Vagina (tissue), 2 donors: ENCODE measurements at regions not wholly inside any gene's neighbourhood (a gene's known extent, or its start where the extent isn't known, plus 50 kb on each side); places are given as distances from the start of the nearest gene placed in this dataset.

Experiments
- CTCF ChIP-seq, 3 experiments: fragments of 450-650 bp in 2 of 3; fragments of 200-600 bp in 1 of 3; sonication (generic) in 1 of 3; IDR thresholded peaks; one replicate each; pipeline ENCODE4 v1.5.1; 2017 to 2019; ENCODE audit warnings: antibody characterized with exemption in 3 of 3, mild to moderate bottlenecking in 2 of 3, moderate library complexity in 2 of 3
- POLR2A ChIP-seq, 2 donors: fragments of 450-650 bp; IDR thresholded peaks; one replicate each; pipeline ENCODE4 v1.6.1; 2017; ENCODE audit warnings: antibody characterized with exemption in 2 of 2, mild to moderate bottlenecking in 2 of 2, moderate library complexity in 2 of 2
- POLR2AphosphoS5 ChIP-seq, 2 donors: sonication (generic); formaldehyde crosslinking; IDR thresholded peaks; one replicate each; pipeline ENCODE4 v1.9.0; 2017; ENCODE audit warnings: antibody characterized with exemption in 2 of 2, mild to moderate bottlenecking in 2 of 2, low read depth in 1 of 2; ENCODE audit not compliant: insufficient read depth in 1 of 2

- no peak for TF ChIP-seq CTCF (IDR thresholded peaks at IDR 0.05)
- TF ChIP-seq POLR2A (IDR thresholded peaks at IDR 0.05) = no peak
- TF ChIP-seq POLR2AphosphoS5 (IDR thresholded peaks at IDR 0.05; ENCODE audit: insufficient read depth in 1 of 2, low read depth in 1 of 2) = no peak
Observed at GRCh38 chr6:113719545-113719944, 137.6 kb upstream of the MARCKS start.
